Retinal pigment epithelial cell (primary cell): ENCODE measurements at regions not wholly inside any gene's neighbourhood (a gene's known extent, or its start where the extent isn't known, plus 50 kb on each side); places are given as distances from the start of the nearest gene placed in this dataset.

ENCODE experiments used
- DNase-seq: peaks from one replicate; pipeline ENCODE4 v3.0.0-alpha.2; 2010; ENCODE audit warnings: low read depth
- H3K4me3 ChIP-seq: 2 replicates; pipeline ENCODE4 v1.5.1; 2011; ENCODE audit warnings: mild to moderate bottlenecking, low read length, control low read depth, moderate library complexity
- TF ChIP-seq, protein P1 (sequence below): conservative IDR thresholded peaks from 2 replicates; pipeline ENCODE4 v1.5.1; 2011; ENCODE audit warnings: low read depth, low read length, control low read depth, inconsistent platforms

- no peak for DNase-seq
- TF ChIP-seq, protein P1, sequence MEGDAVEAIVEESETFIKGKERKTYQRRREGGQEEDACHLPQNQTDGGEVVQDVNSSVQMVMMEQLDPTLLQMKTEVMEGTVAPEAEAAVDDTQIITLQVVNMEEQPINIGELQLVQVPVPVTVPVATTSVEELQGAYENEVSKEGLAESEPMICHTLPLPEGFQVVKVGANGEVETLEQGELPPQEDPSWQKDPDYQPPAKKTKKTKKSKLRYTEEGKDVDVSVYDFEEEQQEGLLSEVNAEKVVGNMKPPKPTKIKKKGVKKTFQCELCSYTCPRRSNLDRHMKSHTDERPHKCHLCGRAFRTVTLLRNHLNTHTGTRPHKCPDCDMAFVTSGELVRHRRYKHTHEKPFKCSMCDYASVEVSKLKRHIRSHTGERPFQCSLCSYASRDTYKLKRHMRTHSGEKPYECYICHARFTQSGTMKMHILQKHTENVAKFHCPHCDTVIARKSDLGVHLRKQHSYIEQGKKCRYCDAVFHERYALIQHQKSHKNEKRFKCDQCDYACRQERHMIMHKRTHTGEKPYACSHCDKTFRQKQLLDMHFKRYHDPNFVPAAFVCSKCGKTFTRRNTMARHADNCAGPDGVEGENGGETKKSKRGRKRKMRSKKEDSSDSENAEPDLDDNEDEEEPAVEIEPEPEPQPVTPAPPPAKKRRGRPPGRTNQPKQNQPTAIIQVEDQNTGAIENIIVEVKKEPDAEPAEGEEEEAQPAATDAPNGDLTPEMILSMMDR, result no peak
- no peak overlapping the region for H3K4me3 ChIP-seq
Measured at GRCh38 chr15:94086341-94086740, 145.0 kb upstream of the MCTP2 start.

GRCh38 chr15:94083467-94084052 lies 147.8 kb upstream of the MCTP2 start:
- TF ChIP-seq, protein P1, result no peak
- no peak overlapping the region for H3K4me3 ChIP-seq
- no peak for DNase-seq

DNA sequence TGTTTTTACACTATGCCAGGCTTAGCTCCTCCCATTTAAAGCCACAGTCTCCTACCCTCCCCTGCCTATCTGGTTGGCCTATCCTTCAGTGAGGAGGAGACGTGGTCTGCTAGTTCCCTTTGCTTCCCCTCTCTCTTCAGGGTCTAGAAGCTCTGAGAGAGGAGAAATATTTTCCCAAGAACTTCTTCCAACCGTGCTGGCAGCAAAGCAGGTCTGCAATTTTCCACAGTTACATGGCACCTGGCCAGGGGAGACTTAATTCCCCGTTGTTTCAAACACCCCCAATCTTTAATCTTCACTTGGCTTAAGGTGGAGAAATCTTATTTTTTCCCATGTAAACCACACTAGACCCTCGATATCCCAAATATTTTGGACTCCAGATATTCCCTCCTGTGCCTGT lies 149.5 kb upstream of the MCTP2 start:
- TF ChIP-seq, protein P1, result no peak
- H3K4me3 ChIP-seq, result no peak overlapping the region
- no peak for DNase-seq

GRCh38 chr15:94080989-94081605 lies 150.3 kb upstream of the MCTP2 start:
- DNase-seq, result no peak
- no peak overlapping the region for H3K4me3 ChIP-seq
- TF ChIP-seq, protein P1, result no peak

GRCh38 chr15:94080416-94080815 lies 150.9 kb upstream of the MCTP2 start:
- DNase-seq, result no peak
- no peak overlapping the region for H3K4me3 ChIP-seq
- TF ChIP-seq, protein P1, result no peak

DNA sequence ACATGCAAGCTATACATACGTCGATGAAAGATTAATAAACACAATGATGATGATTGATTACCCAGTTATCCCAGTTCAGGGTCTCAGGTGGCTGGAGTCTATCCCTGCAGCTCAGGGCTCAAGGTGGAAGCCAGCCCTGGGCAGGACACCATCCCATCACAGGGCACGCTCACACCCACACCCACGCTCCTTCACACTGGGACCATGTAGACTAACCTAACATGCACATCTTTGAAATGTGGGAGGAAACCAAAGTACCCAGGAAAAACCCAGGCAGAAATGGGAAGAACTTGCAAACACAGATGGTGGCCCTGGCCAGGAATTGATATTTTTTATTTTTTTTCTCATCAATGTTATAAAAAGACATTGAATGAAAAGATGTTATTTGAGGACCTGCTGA lies 151.4 kb upstream of the MCTP2 start:
- TF ChIP-seq, protein P1, result no peak
- no peak for DNase-seq
- H3K4me3 ChIP-seq, result no peak overlapping the region

- no peak for DNase-seq
- no peak overlapping the region for H3K4me3 ChIP-seq
- TF ChIP-seq, protein P1, result no peak
Measured at GRCh38 chr15:94079459-94079858, 151.9 kb upstream of the MCTP2 start.
